Lower lobe of right lung (tissue), 2 donors: ENCODE measurements at regions not wholly inside any gene's neighbourhood (a gene's known extent, or its start where the extent isn't known, plus 50 kb on each side); places are given as distances from the start of the nearest gene placed in this dataset.

ENCODE experiments used
- ATAC-seq, 2 donors: fragments of 200-7000 bp; cut with Tn5 transposase; one replicate each; pipeline ENCODE4 v1.9.1; 2020 to 2022; ENCODE audit warnings: mild to moderate bottlenecking in 2 of 2, moderate library complexity in 2 of 2
- DNase-seq: peaks from one replicate; pipeline ENCODE4 v3.0.0-alpha.2; 2020
- H3K27ac ChIP-seq: fragments of 200-600 bp; one replicate; pipeline ENCODE4 v1.8.0; 2022
- H3K27me3 ChIP-seq: fragments of 200-600 bp; one replicate; pipeline ENCODE4 v1.8.0; 2022; ENCODE audit warnings: low read depth
- H3K36me3 ChIP-seq: fragments of 200-600 bp; one replicate; pipeline ENCODE4 v1.8.0; 2022; ENCODE audit warnings: mild to moderate bottlenecking
- H3K4me1 ChIP-seq: fragments of 200-600 bp; one replicate; pipeline ENCODE4 v1.8.0; 2022
- H3K4me3 ChIP-seq: fragments of 200-600 bp; one replicate; pipeline ENCODE4 v1.8.0; 2022; ENCODE audit warnings: mild to moderate bottlenecking
- H3K9me3 ChIP-seq: fragments of 200-600 bp; one replicate; pipeline ENCODE4 v1.8.0; 2022
- CTCF ChIP-seq: fragments of 200-600 bp; IDR thresholded peaks from one replicate; pipeline ENCODE4 v1.8.0; 2022; ENCODE audit warnings: antibody characterized with exemption, mild to moderate bottlenecking
- intact Hi-C: fragments of 100-400 bp; cut with DNase I; formaldehyde crosslinking; loops from one replicate; pipeline ENCODE4 v1.11.0; 2022
- donor health status: DM: no; HTN: yes; CAD: no; lungs with severe emphysema.

GRCh38 chr2:194363878-194364277, 1293.1 kb upstream of the SLC39A10 start:
- H3K4me1 ChIP-seq: no peaks in the 10 kb centered on the region
- no peak for TF ChIP-seq CTCF

GRCh38 chr2:194363295-194363694, 1293.7 kb upstream of the SLC39A10 start:
- no peak for DNase-seq
- intact Hi-C loops: no loop called here
- no peaks in the 10 kb centered on the region for H3K4me1 ChIP-seq
- H3K4me3 ChIP-seq: no peak overlapping the region
- H3K27me3 ChIP-seq: no peaks in the 10 kb centered on the region
- no peak overlapping the region for H3K27ac ChIP-seq
- H3K9me3 ChIP-seq: peaks cover 6% of the 10 kb centered on the region
- no peak for ATAC-seq
- TF ChIP-seq CTCF: no peak
- H3K36me3 ChIP-seq: no peaks in the 10 kb centered on the region

More at GRCh38 chr2:194363878-194364277, 1293.1 kb upstream of the SLC39A10 start:
- ATAC-seq (no peak), DNase-seq (no peak)
- H3K27ac ChIP-seq: no peak overlapping the region
- intact Hi-C loops: no loop called here
- no peaks in the 10 kb centered on the region for H3K27me3 ChIP-seq
- no peaks in the 10 kb centered on the region for H3K36me3 ChIP-seq
- H3K9me3 ChIP-seq: peaks cover 6% of the 10 kb centered on the region
- H3K4me3 ChIP-seq: no peak overlapping the region

DNA sequence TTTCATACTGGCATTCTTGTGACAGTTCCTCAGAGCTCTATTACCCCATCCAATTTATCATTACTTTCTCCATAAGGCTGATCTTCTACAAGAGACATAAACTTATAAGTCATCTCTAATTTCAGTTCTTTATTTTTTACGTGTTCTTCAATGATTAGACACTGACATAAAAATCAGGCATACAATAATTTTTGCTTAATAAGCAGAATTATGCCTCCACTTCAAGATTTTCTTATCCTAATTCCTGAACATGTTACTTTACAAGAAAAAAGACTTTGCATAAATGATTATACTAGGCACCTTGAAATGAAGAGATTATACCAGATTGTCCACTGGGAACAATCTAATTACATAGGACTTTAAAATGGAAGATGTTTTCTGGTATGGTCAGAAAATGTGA, 1304.5 kb upstream of the SLC39A10 start:
- no peak overlapping the region for H3K4me3 ChIP-seq
- no peaks in the 10 kb centered on the region for H3K9me3 ChIP-seq
- ATAC-seq (no peak), DNase-seq (no peak)
- H3K36me3 ChIP-seq: no peaks in the 10 kb centered on the region
- H3K27me3 ChIP-seq: no peaks in the 10 kb centered on the region
- TF ChIP-seq CTCF: no peak
- no peak overlapping the region for H3K27ac ChIP-seq
- no peaks in the 10 kb centered on the region for H3K4me1 ChIP-seq
- intact Hi-C loops: no loop called here

DNA sequence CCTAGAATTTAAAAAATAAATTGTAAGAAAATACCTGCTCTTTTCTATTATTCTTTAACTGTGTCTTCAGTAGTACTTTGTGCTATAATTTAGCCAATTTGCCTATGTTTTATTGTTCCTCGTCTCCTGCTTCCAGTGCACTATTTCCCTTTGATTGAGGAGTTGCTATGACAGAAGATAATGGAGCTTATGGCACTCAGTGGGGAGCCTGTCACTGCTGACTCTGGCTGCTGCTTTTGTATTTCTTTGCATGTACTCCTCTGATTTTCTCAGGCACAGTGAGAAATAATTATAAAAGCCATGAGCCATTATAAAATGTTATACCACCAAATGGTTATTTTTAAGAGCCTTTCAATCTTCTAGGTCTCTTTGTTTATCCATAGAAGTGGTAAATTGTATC, 1310.8 kb upstream of the SLC39A10 start:
- H3K9me3 ChIP-seq: no peaks in the 10 kb centered on the region
- ATAC-seq: no peak

GRCh38 chr2:194345347-194345746, 1311.7 kb upstream of the SLC39A10 start:
- Histone ChIP-seq H3K4me3 (no peak overlapping the region), H3K36me3 (no peaks in the 10 kb centered on the region), H3K9me3 (no peaks in the 10 kb centered on the region), H3K27me3 (no peaks in the 10 kb centered on the region), H3K4me1 (no peaks in the 10 kb centered on the region), H3K27ac (no peak overlapping the region)
- no peak for DNase-seq
- no peak for ATAC-seq
- TF ChIP-seq CTCF: no peak
- intact Hi-C loops: no loop called here

More for the DNA sequence above, 1310.8 kb upstream of the SLC39A10 start:
- TF ChIP-seq CTCF: no peak
- no peaks in the 10 kb centered on the region for H3K4me1 ChIP-seq
- no peak overlapping the region for H3K27ac ChIP-seq
- no peaks in the 10 kb centered on the region for H3K27me3 ChIP-seq
- no peak for DNase-seq
- intact Hi-C loops: no loop called here
- no peak overlapping the region for H3K4me3 ChIP-seq
- no peaks in the 10 kb centered on the region for H3K36me3 ChIP-seq

- Histone ChIP-seq H3K27ac (no peak overlapping the region), H3K4me3 (no peak overlapping the region), H3K4me1 (no peaks in the 10 kb centered on the region), H3K27me3 (no peaks in the 10 kb centered on the region), H3K36me3 (no peaks in the 10 kb centered on the region), H3K9me3 (no peaks in the 10 kb centered on the region)
- intact Hi-C loops: no loop called here
- ATAC-seq (no peak), DNase-seq (no peak)
- TF ChIP-seq CTCF: no peak
These were observed 1313.9 kb upstream of the SLC39A10 start for GRCh38 chr2:194343167-194343566.
